Esophagus muscularis mucosa (tissue), 4 donors: ENCODE measurements at regions not wholly inside any gene's neighbourhood (a gene's known extent, or its start where the extent isn't known, plus 50 kb on each side); places are given as distances from the start of the nearest gene placed in this dataset.

ENCODE experiments used
- DNase-seq: peaks from one replicate; pipeline ENCODE4 v3.0.0-alpha.2; 2017; ENCODE audit errors: extremely low spot score
- H3K27ac ChIP-seq, 4 donors: fragments of 200-600 bp; sonication (generic); replicated peaks in 1 of 4; 1 replicate in 3 of 4; 2 replicates in 1 of 4; pipeline ENCODE4 v1.5.1; 2016 to 2019; ENCODE audit warnings: mild to moderate bottlenecking in 1 of 4
- H3K27me3 ChIP-seq, 4 donors: fragments of 200-600 bp; sonication (generic); one replicate each; pipeline versions ENCODE4 v1.5.1 to v1.6.0; 2016 to 2019
- H3K36me3 ChIP-seq, 4 donors: fragments of 200-600 bp; sonication (generic); one replicate each; pipeline ENCODE4 v1.5.1; 2016 to 2019
- H3K4me1 ChIP-seq, 4 donors: fragments of 200-600 bp; sonication (generic); one replicate each; pipeline ENCODE4 v1.5.1; 2016 to 2019
- H3K4me3 ChIP-seq, 4 donors: fragments of 200-600 bp; sonication (generic); 1 replicate in 2 of 4; 2 replicates in 2 of 4; pipeline ENCODE4 v1.5.1; 2016 to 2019; ENCODE audit warnings: mild to moderate bottlenecking in 4 of 4, moderate library complexity in 1 of 4
- H3K9me3 ChIP-seq, 4 donors: fragments of 200-600 bp; sonication (generic); 1 replicate in 3 of 4; 2 replicates in 1 of 4; pipeline ENCODE4 v1.5.1; 2016 to 2019
- CTCF ChIP-seq, 3 experiments: fragments of 200-600 bp in 2 of 3; fragments of 450-650 bp in 1 of 3; sonication (generic) in 2 of 3; IDR thresholded peaks; one replicate each; pipeline ENCODE4 v1.5.1; 2017 to 2019; ENCODE audit warnings: antibody characterized with exemption in 3 of 3, mild to moderate bottlenecking in 2 of 3, moderate library complexity in 1 of 3
- EP300 ChIP-seq: sonication (generic); formaldehyde crosslinking; IDR thresholded peaks from one replicate; pipeline ENCODE4 v1.6.1; 2017; ENCODE audit warnings: antibody characterized with exemption
- POLR2A ChIP-seq: fragments of 450-650 bp; IDR thresholded peaks from one replicate; pipeline ENCODE4 v1.6.1; 2017; ENCODE audit warnings: antibody characterized with exemption, moderate library complexity, mild to moderate bottlenecking, low read depth
- POLR2AphosphoS5 ChIP-seq, 2 donors: sonication (generic); formaldehyde crosslinking; IDR thresholded peaks; one replicate each; pipeline ENCODE4 v1.6.1; 2017; ENCODE audit warnings: antibody characterized with exemption in 2 of 2
- WGBS: methylation state at CpG from one replicate; pipeline ENCODE4 v1.1.5; 2018; 5-methylcytosine and 5-hydroxymethylcytosine counted together
- intact Hi-C: fragments of 100-400 bp; cut with DNase I; formaldehyde crosslinking; loops from one replicate; pipeline ENCODE4 v1.15.1; 2023

GRCh38 chr18:60556326-60556725 is 183.8 kb upstream of the MC4R start:
- Histone ChIP-seq H3K9me3 (no peaks in the 10 kb centered on the region), H3K4me1 (no peaks in the 10 kb centered on the region), H3K4me3 (no peak overlapping the region), H3K27ac (no peak overlapping the region), H3K27me3 (peaks cover 0 to 6% (median 0%) of the 10 kb centered on the region in 4 donors), H3K36me3 (no peaks in the 10 kb centered on the region)
- no CpG with 5 or more reads among the region's 1 CpG for WGBS
- no peak for DNase-seq
- TF ChIP-seq CTCF (IDR thresholded peaks at IDR 0.05) (no peak), POLR2A (no peak), POLR2AphosphoS5 (IDR thresholded peaks at IDR 0.05) (no peak), EP300 (no peak)
- intact Hi-C loops: no loop called here

GRCh38 chr18:60560071-60560470 is 187.5 kb upstream of the MC4R start:
- intact Hi-C loops: no loop called here
- WGBS: 43% methylated on average over 2 of the region's 2 CpGs
- H3K36me3 ChIP-seq: no peaks in the 10 kb centered on the region

GRCh38 chr18:60563082-60563481 is 190.5 kb upstream of the MC4R start:
- TF ChIP-seq EP300 (no peak), CTCF (IDR thresholded peaks at IDR 0.05) (no peak), POLR2A (no peak), POLR2AphosphoS5 (IDR thresholded peaks at IDR 0.05) (no peak)
- H3K4me1 ChIP-seq: no peaks in the 10 kb centered on the region
- WGBS: 79% methylated on average over 3 of the region's 3 CpGs
- no peak for DNase-seq
- H3K36me3 ChIP-seq: no peaks in the 10 kb centered on the region
- H3K27ac ChIP-seq: no peak overlapping the region
- H3K27me3 ChIP-seq: no peaks in the 10 kb centered on the region
- no peaks in the 10 kb centered on the region for H3K9me3 ChIP-seq
- H3K4me3 ChIP-seq: no peak overlapping the region
- intact Hi-C loops: no loop called here

More at GRCh38 chr18:60560071-60560470, 187.5 kb upstream of the MC4R start:
- no peak for TF ChIP-seq POLR2AphosphoS5 (IDR thresholded peaks at IDR 0.05)
- no peak for TF ChIP-seq POLR2A
- no peak for TF ChIP-seq CTCF (IDR thresholded peaks at IDR 0.05)
- no peak for TF ChIP-seq EP300
- no peaks in the 10 kb centered on the region for H3K9me3 ChIP-seq
- H3K27ac ChIP-seq: no peak overlapping the region
- no peaks in the 10 kb centered on the region for H3K27me3 ChIP-seq
- H3K4me3 ChIP-seq: no peak overlapping the region
- no peaks in the 10 kb centered on the region for H3K4me1 ChIP-seq
- DNase-seq: no peak

GRCh38 chr18:60568220-60568619 is 195.6 kb upstream of the MC4R start:
- WGBS: 69% methylated on average over 3 of the region's 3 CpGs
- Histone ChIP-seq H3K27ac (no peak overlapping the region), H3K27me3 (no peaks in the 10 kb centered on the region), H3K36me3 (no peaks in the 10 kb centered on the region), H3K4me1 (no peaks in the 10 kb centered on the region), H3K4me3 (no peak overlapping the region), H3K9me3 (no peaks in the 10 kb centered on the region)
- intact Hi-C loops: no loop called here
- TF ChIP-seq POLR2A: no peak
- no peak for TF ChIP-seq CTCF (IDR thresholded peaks at IDR 0.05)
- no peak for TF ChIP-seq POLR2AphosphoS5 (IDR thresholded peaks at IDR 0.05)
- TF ChIP-seq EP300: no peak
- no peak for DNase-seq

GRCh38 chr18:60570172-60570571 is 197.6 kb upstream of the MC4R start:
- no peak overlapping the region for H3K27ac ChIP-seq

More at GRCh38 chr18:60570172-60570571, 197.6 kb upstream of the MC4R start:
- Histone ChIP-seq H3K36me3 (no peaks in the 10 kb centered on the region), H3K4me3 (no peak overlapping the region), H3K9me3 (no peaks in the 10 kb centered on the region), H3K4me1 (no peaks in the 10 kb centered on the region), H3K27me3 (no peaks in the 10 kb centered on the region)
- DNase-seq: no peak
- no peak for TF ChIP-seq EP300
- TF ChIP-seq POLR2AphosphoS5 (IDR thresholded peaks at IDR 0.05): no peak
- no peak for TF ChIP-seq CTCF (IDR thresholded peaks at IDR 0.05)
- TF ChIP-seq POLR2A: no peak
- WGBS: 91% methylated on average over 1 of the region's 1 CpG
- intact Hi-C loops: no loop called here
